Pancreas (tissue), 10 donors: ENCODE measurements at regions not wholly inside any gene's neighbourhood (a gene's known extent, or its start where the extent isn't known, plus 50 kb on each side); places are given as distances from the start of the nearest gene placed in this dataset.

ENCODE experiments used
- ATAC-seq, 4 donors: fragments of 200-7000 bp; cut with Tn5 transposase; one replicate each; pipeline versions ENCODE4 v1.8.0 to v1.9.1; 2020; ENCODE audit warnings: mild to moderate bottlenecking in 4 of 4, moderate library complexity in 4 of 4
- DNase-seq, 6 donors: peaks; one replicate each; pipeline ENCODE4 v3.0.0-alpha.2; 2020
- FAIRE-seq: peaks from 2 replicates; lab custom pipeline; 2012; peaks lifted over from hg19 to GRCh38; lab: Jason Lieb, UNC
- H3K27ac ChIP-seq, 4 donors: fragments of 200-600 bp; sonication (generic); 1 replicate in 3 of 4; 2 replicates in 1 of 4; pipeline versions ENCODE4 v1.5.0 to v1.8.0; 2020
- H3K27me3 ChIP-seq, 4 donors: fragments of 200-600 bp; one replicate each; pipeline ENCODE4 v1.8.0; 2021
- H3K36me3 ChIP-seq, 3 donors: fragments of 200-600 bp; sonication (generic) in 1 of 3; one replicate each; pipeline versions ENCODE4 v1.5.0 to v1.8.0; 2020 to 2021
- H3K4me1 ChIP-seq, 3 donors: fragments of 200-600 bp; one replicate each; pipeline ENCODE4 v1.8.0; 2021
- H3K4me3 ChIP-seq, 4 donors: fragments of 200-600 bp; sonication (generic) in 2 of 4; one replicate each; pipeline versions ENCODE4 v1.5.0 to v1.8.0; 2020 to 2021
- H3K9me3 ChIP-seq, 4 donors: fragments of 200-600 bp; one replicate each; pipeline ENCODE4 v1.8.0; 2021
- CTCF ChIP-seq, 4 donors: fragments of 200-600 bp; sonication (generic) in 3 of 4; IDR thresholded peaks; one replicate each; pipeline versions ENCODE4 v1.5.0 to v1.8.0; 2021; ENCODE audit warnings: antibody characterized with exemption in 4 of 4
- WGBS, 2 donors: extraction: QIAGEN DNeasy Blood & Tissue Kit; methylation state at CpG; one replicate each; pipeline ENCODE4 v1.1.7; 2013; 5-methylcytosine and 5-hydroxymethylcytosine counted together
- intact Hi-C, 3 donors: fragments of 100-400 bp; cut with DNase I; formaldehyde crosslinking; loops; one replicate each; pipeline versions ENCODE4 v1.11.1 to v1.14.2; 2022
- donor health status: healthy with polysubstance abuse.
- donor health status: DM: no; HTN: no; CAD: no; lungs with moderate emphysema.
- donor health status: DM: no; HTN: no; CAD: no.
- donor health status: control.
- donor health status: control.
- donor health status: Bipolar disorder and iron deficiency.
- donor health status: DM: yes; HTN: yes; CAD: no.
- donor health status: DM: no; HTN: no; CAD: no.
- donor health status: DM: no; HTN: no; CAD: no.
- donor health status: DM: yes; HTN: yes; CAD: no.

GRCh38 chr14:98262566-98262965, 1009.4 kb downstream of the BCL11B start:
- no peaks in the 10 kb centered on the region for H3K27me3 ChIP-seq
- H3K4me1 ChIP-seq = no peaks in the 10 kb centered on the region
- DNase-seq (no peak), ATAC-seq (no peak), FAIRE-seq (no peak)
- H3K9me3 ChIP-seq = no peaks in the 10 kb centered on the region
- WGBS, 2 donors = 79 to 86% methylated on average over 5 of the region's 5 CpGs
- H3K27ac ChIP-seq = no peak overlapping the region
- H3K4me3 ChIP-seq = no peak overlapping the region
- intact Hi-C loops = no loop called here
- TF ChIP-seq CTCF (IDR thresholded peaks at IDR 0.05) = no peak
- H3K36me3 ChIP-seq = no peaks in the 10 kb centered on the region

GRCh38 chr14:98269533-98269932, 1002.5 kb downstream of the BCL11B start:
- no peak overlapping the region for H3K27ac ChIP-seq
- no peak overlapping the region for H3K4me3 ChIP-seq
- intact Hi-C loops = no loop called here
- FAIRE-seq (no peak), ATAC-seq (no peak), DNase-seq (no peak)
- H3K27me3 ChIP-seq = no peaks in the 10 kb centered on the region
- no peaks in the 10 kb centered on the region for H3K4me1 ChIP-seq
- H3K36me3 ChIP-seq = no peaks in the 10 kb centered on the region
- no peaks in the 10 kb centered on the region for H3K9me3 ChIP-seq
- TF ChIP-seq CTCF (IDR thresholded peaks at IDR 0.05) = no peak

GRCh38 chr14:98270201-98270600, 1001.8 kb downstream of the BCL11B start:
- no peak for TF ChIP-seq CTCF (IDR thresholded peaks at IDR 0.05)
- Histone ChIP-seq H3K4me3 (no peak overlapping the region), H3K27ac (no peak overlapping the region), H3K27me3 (no peaks in the 10 kb centered on the region), H3K36me3 (no peaks in the 10 kb centered on the region), H3K4me1 (no peaks in the 10 kb centered on the region), H3K9me3 (no peaks in the 10 kb centered on the region)
- DNase-seq = no peak
- ATAC-seq = no peak
- intact Hi-C loops = no loop called here
- FAIRE-seq = no peak

GRCh38 chr14:98274596-98274995, 997.4 kb downstream of the BCL11B start:
- Histone ChIP-seq H3K36me3 (no peaks in the 10 kb centered on the region), H3K27ac (no peak overlapping the region), H3K4me1 (no peaks in the 10 kb centered on the region), H3K4me3 (no peak overlapping the region), H3K27me3 (no peaks in the 10 kb centered on the region), H3K9me3 (no peaks in the 10 kb centered on the region)
- ATAC-seq = no peak
- no peak for FAIRE-seq
- intact Hi-C loops = no loop called here
- 63 to 66% methylated on average over 8 of the region's 8 CpGs for WGBS, 2 donors
- no peak for TF ChIP-seq CTCF (IDR thresholded peaks at IDR 0.05)
- no peak for DNase-seq

GRCh38 chr14:98278800-98279199, 993.2 kb downstream of the BCL11B start:
- ATAC-seq = no peak
- no peak for DNase-seq
- H3K9me3 ChIP-seq = no peaks in the 10 kb centered on the region
- no peaks in the 10 kb centered on the region for H3K27me3 ChIP-seq
- H3K27ac ChIP-seq = no peak overlapping the region
- FAIRE-seq = no peak
- no peak for TF ChIP-seq CTCF (IDR thresholded peaks at IDR 0.05)
- H3K4me3 ChIP-seq = no peak overlapping the region
- no peaks in the 10 kb centered on the region for H3K36me3 ChIP-seq
- H3K4me1 ChIP-seq = no peaks in the 10 kb centered on the region
- 60 to 68% methylated on average over 3 of the region's 3 CpGs for WGBS, 2 donors
- intact Hi-C loops = no loop called here
